WERI-Rb-1 (cell line): ENCODE measurements at regions not wholly inside any gene's neighbourhood (a gene's known extent, or its start where the extent isn't known, plus 50 kb on each side); places are given as distances from the start of the nearest gene placed in this dataset.
"Not testable (repeated sequence)": the region's sequence is repeated elsewhere in the genome, so short reads cannot be mapped to it uniquely, and the experiment has no call there.

Source experiments
- DNase-seq: peaks from one replicate; pipeline ENCODE4 v3.0.0-alpha.2; 2020
- H3K27ac ChIP-seq: fragments of 250-450 bp; sonication (Bioruptor Pico); 2 replicates; pipeline ENCODE4 v1.5.1; 2020; ENCODE audit warnings: mild to moderate bottlenecking, moderate library complexity
- H3K27me3 ChIP-seq: fragments of 250-450 bp; sonication (Bioruptor Pico); 2 replicates; pipeline ENCODE4 v1.5.1; 2021; ENCODE audit warnings: mild to moderate bottlenecking, low read depth, moderate library complexity; ENCODE audit not compliant: insufficient read depth, severe bottlenecking
- H3K36me3 ChIP-seq: fragments of 250-450 bp; sonication (Bioruptor Pico); 2 replicates; pipeline ENCODE4 v1.5.1; 2020; ENCODE audit warnings: mild to moderate bottlenecking, moderate library complexity
- H3K4me3 ChIP-seq: 2 replicates; pipeline ENCODE4 v1.5.1; 2011; ENCODE audit warnings: low read depth, mild to moderate bottlenecking, control low read depth, low read length
- H3K9me3 ChIP-seq: fragments of 250-450 bp; sonication (Bioruptor Pico); 2 replicates; pipeline ENCODE4 v1.5.1; 2021; ENCODE audit warnings: mild to moderate bottlenecking, moderate library complexity; ENCODE audit not compliant: severe bottlenecking
- CTCF ChIP-seq: IDR thresholded peaks from 2 replicates; pipeline ENCODE4 v1.5.1; 2011; ENCODE audit warnings: low read depth, mild to moderate bottlenecking, control low read depth, inconsistent platforms, low read length

DNA sequence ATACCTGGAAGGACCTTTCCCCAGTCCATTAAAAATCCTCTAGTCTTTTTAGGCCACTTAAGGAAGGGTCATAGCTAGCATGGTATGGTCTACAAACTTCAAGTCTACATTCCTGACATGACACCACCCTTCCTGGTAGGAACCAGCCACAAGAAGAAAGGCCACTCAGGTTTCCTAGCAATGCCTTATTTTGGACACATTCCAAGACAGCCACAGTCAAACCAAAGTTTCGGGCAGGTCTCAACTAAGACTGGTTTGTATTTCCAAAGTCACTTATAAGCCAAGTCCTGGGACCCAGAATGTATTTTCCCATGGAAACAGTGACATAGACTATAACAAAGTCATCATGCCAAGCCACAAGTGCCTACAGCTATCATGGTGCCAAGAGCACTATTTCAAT is 50.6 kb upstream of the SLC44A3 start:
- H3K9me3 ChIP-seq, result no peaks in the 10 kb centered on the region
- H3K27me3 ChIP-seq, result no peaks in the 10 kb centered on the region
- no peak for DNase-seq
- H3K27ac ChIP-seq, result no peak overlapping the region
- no peaks in the 10 kb centered on the region for H3K36me3 ChIP-seq
- TF ChIP-seq CTCF, result no peak
- no peak overlapping the region for H3K4me3 ChIP-seq

- no peak overlapping the region for H3K27ac ChIP-seq
- no peaks in the 10 kb centered on the region for H3K27me3 ChIP-seq
- H3K4me3 ChIP-seq, result no peak overlapping the region
- no peak for TF ChIP-seq CTCF
- H3K36me3 ChIP-seq, result no peaks in the 10 kb centered on the region
- DNase-seq, result no peak
- H3K9me3 ChIP-seq, result no peaks in the 10 kb centered on the region
These were observed 52.1 kb upstream of the SLC44A3 start for GRCh38 chr1:94768036-94768435.

GRCh38 chr1:94765958-94766357 is 54.2 kb upstream of the SLC44A3 start:
- Histone ChIP-seq H3K27me3 (no peaks in the 10 kb centered on the region), H3K36me3 (no peaks in the 10 kb centered on the region), H3K4me3 (no peak overlapping the region), H3K9me3 (no peaks in the 10 kb centered on the region), H3K27ac (no peak overlapping the region)
- TF ChIP-seq CTCF, result no peak
- no peak for DNase-seq

DNA sequence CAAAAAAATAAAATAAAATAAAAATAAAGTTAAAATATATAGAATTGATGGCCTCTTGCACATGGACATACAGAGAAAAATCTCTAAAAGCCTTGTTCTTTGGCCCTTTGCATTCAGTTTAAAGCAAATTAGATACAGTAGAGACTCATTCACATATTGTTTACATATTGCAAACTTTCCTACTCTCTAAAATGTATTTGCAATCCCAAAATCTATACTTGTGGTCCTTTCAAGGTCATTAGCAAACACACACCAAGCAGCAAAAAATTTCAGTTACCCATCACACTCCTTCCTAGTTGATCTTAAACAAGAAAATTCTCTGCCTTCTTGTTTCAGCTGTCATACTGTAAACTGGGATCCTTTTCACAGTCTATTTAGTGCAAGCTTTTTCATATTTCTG is 61.0 kb upstream of the SLC44A3 start:
- Histone ChIP-seq H3K27me3 (no peaks in the 10 kb centered on the region), H3K36me3 (no peaks in the 10 kb centered on the region), H3K9me3 (no peaks in the 10 kb centered on the region), H3K27ac (no peak overlapping the region), H3K4me3 (no peak overlapping the region)
- no peak for TF ChIP-seq CTCF
- no peak for DNase-seq

DNA sequence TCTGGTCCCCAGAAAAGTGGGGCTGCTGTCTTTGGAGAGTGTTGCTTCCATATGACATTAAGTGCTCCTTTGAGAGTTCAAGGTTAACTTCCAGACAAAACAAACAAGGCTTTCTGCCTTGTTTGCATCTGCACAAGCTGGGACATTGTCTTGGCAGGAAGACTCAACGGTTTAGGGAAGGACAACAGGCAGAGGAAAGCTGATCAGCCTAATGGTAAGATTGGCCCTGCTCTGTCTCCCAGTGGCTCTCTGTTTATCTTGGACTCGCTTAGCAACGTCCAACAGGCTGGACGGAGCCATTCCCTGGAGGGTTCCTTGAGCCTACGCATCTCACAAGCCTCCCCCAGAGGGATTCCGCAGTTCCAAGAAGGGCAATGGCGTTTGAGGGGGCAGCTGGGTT is 62.2 kb upstream of the SLC44A3 start:
- Histone ChIP-seq H3K27me3 (no peaks in the 10 kb centered on the region), H3K27ac (no peak overlapping the region), H3K9me3 (no peaks in the 10 kb centered on the region), H3K36me3 (no peaks in the 10 kb centered on the region), H3K4me3 (no peak overlapping the region)
- no peak for TF ChIP-seq CTCF
- no peak for DNase-seq

DNA sequence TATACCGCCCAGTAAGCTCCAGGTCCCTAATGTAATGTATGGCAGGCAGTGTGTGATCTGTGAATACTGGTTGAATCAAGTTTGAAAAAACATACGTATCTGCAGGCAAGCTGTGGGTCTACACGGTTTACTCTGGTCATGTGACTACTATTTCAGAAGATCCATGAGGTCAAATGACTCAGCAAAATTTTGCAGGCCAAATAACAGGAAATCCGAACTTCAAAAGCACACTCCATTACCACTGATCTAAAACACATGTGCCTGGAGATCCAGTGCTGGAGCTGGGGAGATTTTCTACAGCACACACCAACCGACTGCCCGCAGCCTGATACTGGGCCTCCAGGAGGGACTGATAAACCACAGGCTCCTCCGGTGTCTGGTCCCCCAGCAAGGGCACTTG is 64.5 kb upstream of the SLC44A3 start:
- Histone ChIP-seq H3K9me3 (no peaks in the 10 kb centered on the region), H3K27me3 (no peaks in the 10 kb centered on the region), H3K4me3 (no peak overlapping the region), H3K36me3 (no peaks in the 10 kb centered on the region), H3K27ac (no peak overlapping the region)
- no peak for TF ChIP-seq CTCF
- no peak for DNase-seq

DNA sequence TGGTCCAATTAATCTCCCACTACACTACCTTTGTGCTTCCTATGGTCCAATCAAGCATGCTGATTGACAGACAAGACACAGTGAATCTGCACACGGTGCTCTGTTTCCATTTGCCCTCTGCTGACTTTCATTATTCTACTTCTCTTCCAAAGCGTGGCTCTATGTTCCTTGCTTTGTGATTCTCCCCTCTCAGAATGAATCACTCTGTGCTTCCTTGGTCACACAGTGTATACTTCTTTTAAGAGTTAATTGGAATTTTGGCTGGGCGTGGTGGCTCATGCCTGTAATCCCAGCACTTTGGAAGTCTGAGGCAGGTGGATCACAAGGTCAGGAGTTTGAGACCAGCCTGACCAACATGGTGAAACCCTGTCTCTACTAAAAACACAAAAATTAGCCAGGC is 65.1 kb upstream of the SLC44A3 start:
- not testable (repeated sequence) for H3K36me3 ChIP-seq, H3K4me3 ChIP-seq, H3K9me3 ChIP-seq, DNase-seq, H3K27me3 ChIP-seq, H3K27ac ChIP-seq
